GM21515 (cell line): ENCODE measurements at regions not wholly inside any gene's neighbourhood (a gene's known extent, or its start where the extent isn't known, plus 50 kb on each side); places are given as distances from the start of the nearest gene placed in this dataset.

Source experiments
- ATAC-seq: cut with Tn5 transposase; IDR thresholded peaks from one replicate; pipeline ENCODE4 v1.9.1; 2021; ENCODE audit not compliant: unreplicated experiment

GRCh38 chr7:153433223-153433622, 619.0 kb upstream of the DPP6 start:
- no peak for ATAC-seq

DNA sequence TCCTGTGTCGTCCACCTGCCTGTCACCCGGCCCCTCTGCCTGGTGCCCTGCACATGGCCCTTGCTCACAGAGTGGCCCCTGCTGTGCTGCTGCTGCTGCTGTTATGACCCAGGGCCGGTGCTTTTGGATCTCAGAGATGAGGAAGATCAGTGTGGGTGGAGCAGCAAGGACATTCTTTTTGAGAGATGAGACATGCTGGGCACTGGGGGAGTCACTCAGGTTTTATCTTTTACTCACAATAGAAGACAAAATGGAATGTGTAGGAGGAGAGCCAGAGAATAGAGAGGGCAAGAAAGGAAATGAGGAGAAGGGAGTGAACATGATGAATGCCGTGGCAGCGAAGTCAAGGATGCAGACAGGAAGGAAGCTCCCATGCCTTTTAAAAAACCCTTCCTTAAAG, 611.5 kb upstream of the DPP6 start:
- no peak for ATAC-seq

GRCh38 chr7:153443032-153443701, 609.0 kb upstream of the DPP6 start:
- no peak for ATAC-seq

- ATAC-seq, result no peak
These were observed 607.6 kb upstream of the DPP6 start for GRCh38 chr7:153444641-153445040.

GRCh38 chr7:153445641-153446040, 606.6 kb upstream of the DPP6 start:
- no peak for ATAC-seq

DNA sequence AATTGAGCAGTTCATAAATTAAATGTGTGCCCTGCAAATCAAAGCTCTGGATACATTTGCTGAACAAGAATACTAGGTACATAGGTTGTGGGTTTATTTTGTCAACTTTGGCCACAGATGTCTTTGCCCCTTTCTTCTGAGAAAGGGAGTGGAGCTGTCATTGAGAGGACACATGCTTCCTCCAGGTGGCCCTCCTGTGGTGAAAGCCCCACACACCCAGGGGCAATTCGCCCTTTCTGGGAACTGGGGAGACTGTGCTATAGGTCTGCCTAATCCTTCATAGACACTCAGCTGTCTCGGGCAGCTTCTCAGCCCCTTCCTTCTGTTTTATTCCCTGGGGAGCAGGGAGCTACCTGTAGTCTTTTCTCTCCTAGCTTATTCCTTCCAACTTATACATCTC, 605.7 kb upstream of the DPP6 start:
- ATAC-seq, result no peak

GRCh38 chr7:153447011-153447410, 605.2 kb upstream of the DPP6 start:
- ATAC-seq, result no peak

DNA sequence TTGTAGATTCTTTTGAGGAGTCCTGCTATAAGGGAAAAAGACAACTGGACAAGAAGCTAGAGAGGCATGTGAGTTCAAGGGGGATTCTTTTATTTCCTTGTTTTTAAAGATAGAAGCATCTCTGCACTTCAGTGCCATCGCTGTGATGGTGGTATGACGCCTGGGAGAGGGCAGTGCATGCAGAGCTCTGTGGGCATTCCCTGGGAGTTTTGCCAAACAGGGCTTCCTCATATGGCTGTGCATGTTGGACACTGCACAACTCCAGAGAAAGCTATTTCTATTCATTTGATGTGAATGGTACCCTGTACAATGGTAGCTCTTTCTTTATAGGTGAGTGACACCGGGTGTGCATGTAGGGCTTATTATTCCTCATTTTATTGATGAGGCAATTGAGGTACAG, 599.5 kb upstream of the DPP6 start:
- ATAC-seq, result no peak

- no peak for ATAC-seq
These were observed 597.9 kb upstream of the DPP6 start for GRCh38 chr7:153454306-153454705.

DNA sequence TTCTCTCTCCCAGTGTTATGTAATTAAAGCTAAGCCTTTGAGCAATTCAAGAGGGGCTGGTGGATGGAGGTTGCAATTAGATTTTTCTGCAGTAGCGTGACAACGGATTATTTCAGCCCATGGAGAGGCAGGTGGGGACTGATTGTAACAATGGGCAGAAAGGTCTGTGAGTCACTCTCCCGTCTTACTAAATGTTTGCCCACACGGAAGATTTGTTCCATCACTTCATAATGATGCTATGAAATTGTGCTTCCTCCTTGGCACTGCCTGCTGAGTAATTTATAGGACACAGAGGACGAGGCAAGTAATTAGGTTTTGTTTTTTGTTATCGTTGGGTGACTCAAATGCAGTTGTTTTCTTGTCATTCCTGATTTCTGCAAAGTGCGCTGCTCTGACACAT, 594.5 kb upstream of the DPP6 start:
- ATAC-seq, result no peak

DNA sequence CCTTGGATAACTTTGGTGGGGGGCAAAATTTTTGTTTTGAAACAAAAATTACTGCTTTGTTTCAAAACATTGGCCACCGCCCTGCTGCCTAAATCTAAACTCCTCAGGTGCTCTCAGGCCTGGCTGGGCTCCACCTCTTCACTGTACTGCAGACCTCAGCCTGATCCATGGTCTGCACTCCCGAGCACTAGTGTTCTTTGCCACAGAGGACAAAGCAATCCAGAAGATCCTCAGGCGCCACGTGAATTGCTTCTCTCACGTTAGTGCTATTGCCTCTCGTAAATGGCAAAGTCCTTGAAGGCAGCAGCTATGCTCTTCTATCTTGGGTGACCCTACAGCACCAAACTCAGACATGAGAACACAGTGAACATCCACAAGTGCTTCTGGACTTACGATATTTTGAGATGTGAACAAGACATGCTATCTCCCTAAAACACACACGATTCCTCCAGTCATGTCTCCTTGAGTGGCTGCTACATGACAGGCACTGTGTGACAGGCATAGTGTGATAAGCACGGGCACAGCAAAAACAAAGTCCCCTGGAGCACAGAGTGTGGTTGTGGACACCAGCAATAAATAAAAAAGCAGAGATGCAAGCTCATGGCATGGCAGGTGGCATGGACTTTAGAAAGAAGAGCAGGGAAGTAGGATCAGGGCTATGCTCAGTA, 582.1 kb upstream of the DPP6 start:
- ATAC-seq, result no peak

- ATAC-seq, result no peak
These were observed 579.7 kb upstream of the DPP6 start for GRCh38 chr7:153472516-153472915.

GRCh38 chr7:153473185-153473584, 579.0 kb upstream of the DPP6 start:
- ATAC-seq, result no peak

DNA sequence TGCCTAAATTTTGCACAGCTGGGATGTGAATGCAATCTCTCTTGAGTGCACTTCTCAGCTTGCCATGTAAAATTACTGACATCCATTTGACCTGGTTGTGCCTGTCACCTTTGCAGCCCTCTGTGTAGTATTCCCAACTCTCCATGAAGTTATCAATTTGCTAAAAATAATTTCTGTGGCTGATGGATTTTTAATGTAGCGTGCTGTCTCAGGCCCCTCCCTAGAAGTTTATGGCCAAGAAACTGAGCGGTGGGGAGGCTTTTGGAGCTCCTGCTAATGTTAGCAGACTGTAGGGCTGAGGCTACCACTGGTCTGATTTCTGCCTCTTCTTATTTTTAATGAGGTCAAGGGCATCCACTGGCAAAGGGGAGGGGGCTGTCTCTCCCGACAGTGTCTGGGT, 577.0 kb upstream of the DPP6 start:
- ATAC-seq, result no peak

GRCh38 chr7:153476166-153476565, 576.0 kb upstream of the DPP6 start:
- no peak for ATAC-seq

DNA sequence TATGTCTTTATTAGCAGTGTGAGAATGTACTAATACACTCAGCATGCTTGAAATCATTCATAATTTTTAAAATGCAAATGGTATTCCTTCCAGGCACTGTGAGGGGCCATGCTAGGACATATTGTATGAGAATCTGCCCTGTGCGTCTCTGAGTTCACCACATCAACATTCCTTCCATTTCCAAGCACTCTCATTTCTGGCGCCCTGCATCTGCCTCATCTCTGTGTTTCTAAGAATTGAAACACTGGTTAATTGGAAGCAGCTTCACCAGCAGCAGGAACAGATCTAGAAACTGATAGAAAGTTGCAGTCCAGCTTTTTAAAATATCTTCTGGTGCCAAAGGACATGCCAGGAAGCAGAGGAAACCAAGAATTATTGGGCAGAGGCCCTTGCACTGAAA, 555.9 kb upstream of the DPP6 start:
- no peak for ATAC-seq

- ATAC-seq, result no peak
These were observed 549.1 kb upstream of the DPP6 start for GRCh38 chr7:153503093-153503492.

- ATAC-seq, result no peak
These were observed 547.7 kb upstream of the DPP6 start for GRCh38 chr7:153504288-153505075.

DNA sequence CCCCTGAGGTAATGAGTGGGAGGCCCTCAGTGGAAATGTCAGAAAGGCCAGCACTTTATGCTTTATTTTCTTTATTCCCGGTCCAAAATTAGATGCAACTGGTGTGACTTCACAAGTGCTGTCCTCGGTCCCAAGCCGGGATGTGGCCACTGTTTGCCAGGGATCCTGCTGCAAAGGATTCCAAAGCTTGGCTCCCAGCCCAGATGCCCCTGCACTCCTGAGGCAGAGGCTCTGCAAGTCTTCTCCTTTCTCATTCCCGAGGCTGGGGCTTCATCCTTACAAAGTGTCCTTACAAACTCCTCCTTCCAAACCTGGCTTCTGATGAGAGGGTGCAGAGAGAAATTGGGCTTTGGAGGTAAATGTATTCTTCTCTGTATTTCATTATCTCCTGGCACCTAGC, 544.3 kb upstream of the DPP6 start:
- ATAC-seq, result no peak

GRCh38 chr7:153509768-153510167, 542.4 kb upstream of the DPP6 start:
- no peak for ATAC-seq

- no peak for ATAC-seq
These were observed 541.5 kb upstream of the DPP6 start for GRCh38 chr7:153510674-153511073.

- no peak for ATAC-seq
These were observed 538.2 kb upstream of the DPP6 start for GRCh38 chr7:153514032-153514431.
